Lung (tissue), 11 donors: ENCODE measurements at regions not wholly inside any gene's neighbourhood (a gene's known extent, or its start where the extent isn't known, plus 50 kb on each side); places are given as distances from the start of the nearest gene placed in this dataset.

ENCODE experiments used
- ATAC-seq: fragments of 200-7000 bp; cut with Tn5 transposase; one replicate; pipeline ENCODE4 v1.9.1; 2020; ENCODE audit warnings: moderate number of reproducible peaks; ENCODE audit not compliant: insufficient read depth, low FRiP score
- DNase-seq, 3 donors: peaks; one replicate each; pipeline ENCODE4 v3.0.0-alpha.2; 2013 to 2017
- H3K27ac ChIP-seq, 2 donors: one replicate each; pipeline ENCODE4 v1.5.1; 2013; ENCODE audit warnings: mild to moderate bottlenecking in 2 of 2, moderate library complexity in 2 of 2, control low read depth in 1 of 2, inconsistent platforms in 1 of 2, low read depth in 1 of 2, low read length in 1 of 2
- H3K27me3 ChIP-seq, 3 donors: one replicate each; pipeline ENCODE4 v1.5.1; 2013; ENCODE audit warnings: low read length in 2 of 3; ENCODE audit not compliant: control insufficient read depth in 3 of 3, insufficient read depth in 3 of 3
- H3K36me3 ChIP-seq, 4 donors: one replicate each; pipeline ENCODE4 v1.5.1; 2013; ENCODE audit warnings: low read length in 4 of 4, mild to moderate bottlenecking in 1 of 4, moderate library complexity in 1 of 4; ENCODE audit not compliant: control insufficient read depth in 4 of 4, insufficient read depth in 4 of 4
- H3K4me1 ChIP-seq, 5 donors: one replicate each; pipeline ENCODE4 v1.5.1; 2013; ENCODE audit warnings: low read length in 5 of 5, mild to moderate bottlenecking in 2 of 5, moderate library complexity in 1 of 5; ENCODE audit not compliant: control insufficient read depth in 5 of 5, insufficient read depth in 5 of 5
- H3K4me3 ChIP-seq: one replicate; pipeline ENCODE4 v1.5.1; 2013; ENCODE audit warnings: mild to moderate bottlenecking, control low read depth, moderate library complexity
- H3K9ac ChIP-seq, 2 donors: one replicate each; pipeline ENCODE4 v1.5.1; 2013; ENCODE audit warnings: low read length in 2 of 2, control low read depth in 1 of 2; ENCODE audit not compliant: insufficient read depth in 1 of 2
- H3K9me3 ChIP-seq, 4 donors: one replicate each; pipeline ENCODE4 v1.5.1; 2013; ENCODE audit warnings: low read length in 3 of 4, mild to moderate bottlenecking in 1 of 4, moderate library complexity in 1 of 4; ENCODE audit not compliant: control insufficient read depth in 4 of 4, insufficient read depth in 3 of 4
- WGBS, 2 donors: extraction: QIAGEN DNeasy Blood & Tissue Kit; methylation state at CpG; one replicate each; pipeline ENCODE4 v1.1.7; 2013; 5-methylcytosine and 5-hydroxymethylcytosine counted together
- TF ChIP-seq, protein P1 (sequence below): IDR thresholded peaks from 2 replicates; pipeline ENCODE4 v1.5.1; 2012; ENCODE audit warnings: mild to moderate bottlenecking; ENCODE audit errors: control extremely low read depth, extremely low read depth
- donor health status: control.
- donor health status: control.
- donor health status: Bipolar disorder and iron deficiency.
- donor health status: healthy.
- donor health status: DM: yes; HTN: yes; CAD: no.

DNA sequence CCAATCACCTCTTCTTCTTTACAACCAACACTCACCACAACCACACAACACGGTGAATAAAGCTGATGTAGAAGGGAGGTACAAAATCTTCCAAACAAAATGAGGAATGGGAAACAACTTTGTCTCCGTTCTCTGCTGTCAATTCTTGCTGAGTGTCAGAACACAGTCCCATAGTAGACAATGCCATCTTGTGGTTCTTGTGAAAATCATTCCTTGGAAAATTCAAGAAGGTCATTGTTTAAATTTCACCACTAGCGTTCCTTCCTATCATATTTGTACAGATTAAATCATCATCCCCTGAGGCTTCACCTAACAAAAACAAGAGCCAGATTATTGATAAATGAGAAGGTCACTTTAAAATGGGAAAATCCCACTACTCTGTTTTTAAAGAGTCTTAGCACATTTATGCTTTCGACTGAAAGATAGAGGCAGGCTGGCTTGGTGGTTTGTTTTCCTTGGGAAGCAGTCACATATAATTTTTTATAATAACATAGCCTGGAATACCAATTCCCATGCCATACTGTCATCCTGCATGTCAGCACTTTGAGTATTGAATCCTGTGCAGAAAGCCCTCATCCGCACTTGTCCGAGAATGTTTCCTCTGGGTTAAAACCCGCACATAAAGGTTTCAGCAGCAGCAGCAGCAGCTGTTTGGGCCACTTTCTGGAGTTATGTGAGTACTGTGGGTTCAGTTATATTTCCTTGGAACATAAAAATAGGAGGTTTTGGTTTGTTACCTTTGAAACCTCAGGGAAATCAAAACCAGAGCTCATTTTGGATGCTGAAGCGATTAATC is 395.0 kb upstream of the SMARCA2 start:
- peaks cover 0 to 7% (median 4%) of the 10 kb centered on the region in 4 donors for H3K9me3 ChIP-seq
- DNase-seq (peak in 2 of 3 donors; percentile 65 to 74), ATAC-seq (no peak)

GRCh38 chr9:1637401-1637800 is 377.7 kb upstream of the SMARCA2 start:
- H3K27ac ChIP-seq = no peak overlapping the region
- peaks cover 0 to 2% (median 0%) of the 10 kb centered on the region in 4 donors for H3K9me3 ChIP-seq
- H3K27me3 ChIP-seq = no peaks in the 10 kb centered on the region
- WGBS, 2 donors = 62 to 69% methylated on average over 2 of the region's 2 CpGs
- no peaks in the 10 kb centered on the region for H3K4me1 ChIP-seq
- no peak overlapping the region for H3K9ac ChIP-seq
- H3K4me3 ChIP-seq = no peak overlapping the region
- TF ChIP-seq, protein P1, sequence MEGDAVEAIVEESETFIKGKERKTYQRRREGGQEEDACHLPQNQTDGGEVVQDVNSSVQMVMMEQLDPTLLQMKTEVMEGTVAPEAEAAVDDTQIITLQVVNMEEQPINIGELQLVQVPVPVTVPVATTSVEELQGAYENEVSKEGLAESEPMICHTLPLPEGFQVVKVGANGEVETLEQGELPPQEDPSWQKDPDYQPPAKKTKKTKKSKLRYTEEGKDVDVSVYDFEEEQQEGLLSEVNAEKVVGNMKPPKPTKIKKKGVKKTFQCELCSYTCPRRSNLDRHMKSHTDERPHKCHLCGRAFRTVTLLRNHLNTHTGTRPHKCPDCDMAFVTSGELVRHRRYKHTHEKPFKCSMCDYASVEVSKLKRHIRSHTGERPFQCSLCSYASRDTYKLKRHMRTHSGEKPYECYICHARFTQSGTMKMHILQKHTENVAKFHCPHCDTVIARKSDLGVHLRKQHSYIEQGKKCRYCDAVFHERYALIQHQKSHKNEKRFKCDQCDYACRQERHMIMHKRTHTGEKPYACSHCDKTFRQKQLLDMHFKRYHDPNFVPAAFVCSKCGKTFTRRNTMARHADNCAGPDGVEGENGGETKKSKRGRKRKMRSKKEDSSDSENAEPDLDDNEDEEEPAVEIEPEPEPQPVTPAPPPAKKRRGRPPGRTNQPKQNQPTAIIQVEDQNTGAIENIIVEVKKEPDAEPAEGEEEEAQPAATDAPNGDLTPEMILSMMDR = no peak
- DNase-seq = no peak
- H3K36me3 ChIP-seq = no peaks in the 10 kb centered on the region
- no peak for ATAC-seq

More for the DNA sequence above, 395.0 kb upstream of the SMARCA2 start:
- no peak overlapping the region for H3K4me3 ChIP-seq
- H3K9ac ChIP-seq = no peak overlapping the region
- H3K27ac ChIP-seq = no peak overlapping the region
- WGBS, 2 donors = 60 to 62% methylated on average over 8 of the region's 8 CpGs
- TF ChIP-seq, protein P1 = no peak
- peaks cover 0 to 7% (median 0%) of the 10 kb centered on the region in 3 donors for H3K27me3 ChIP-seq
- no peaks in the 10 kb centered on the region for H3K36me3 ChIP-seq
- no peaks in the 10 kb centered on the region for H3K4me1 ChIP-seq

- Histone ChIP-seq H3K27ac (no peak overlapping the region), H3K4me3 (no peak overlapping the region), H3K9me3 (peaks cover 0 to 2% (median 0%) of the 10 kb centered on the region in 4 donors), H3K9ac (no peak overlapping the region), H3K4me1 (no peaks in the 10 kb centered on the region), H3K36me3 (no peaks in the 10 kb centered on the region), H3K27me3 (no peaks in the 10 kb centered on the region)
- WGBS, 2 donors = 80 to 83% methylated on average over 5 of the region's 5 CpGs
- no peak for ATAC-seq
- TF ChIP-seq, protein P1 = no peak
- DNase-seq = no peak
Measured at GRCh38 chr9:1639166-1639565, 376.0 kb upstream of the SMARCA2 start.
